Endometrium (tissue), 2 donors: ENCODE measurements at regions not wholly inside any gene's neighbourhood (a gene's known extent, or its start where the extent isn't known, plus 50 kb on each side); places are given as distances from the start of the nearest gene placed in this dataset.
"Not testable (repeated sequence)": the region's sequence is repeated elsewhere in the genome, so short reads cannot be mapped to it uniquely, and the experiment has no call there.

Experiments
- FAIRE-seq: peaks from 2 replicates; lab custom pipeline; 2012; peaks lifted over from hg19 to GRCh38; lab: Jason Lieb, UNC
- donor health status: control.
- donor health status: control.

DNA sequence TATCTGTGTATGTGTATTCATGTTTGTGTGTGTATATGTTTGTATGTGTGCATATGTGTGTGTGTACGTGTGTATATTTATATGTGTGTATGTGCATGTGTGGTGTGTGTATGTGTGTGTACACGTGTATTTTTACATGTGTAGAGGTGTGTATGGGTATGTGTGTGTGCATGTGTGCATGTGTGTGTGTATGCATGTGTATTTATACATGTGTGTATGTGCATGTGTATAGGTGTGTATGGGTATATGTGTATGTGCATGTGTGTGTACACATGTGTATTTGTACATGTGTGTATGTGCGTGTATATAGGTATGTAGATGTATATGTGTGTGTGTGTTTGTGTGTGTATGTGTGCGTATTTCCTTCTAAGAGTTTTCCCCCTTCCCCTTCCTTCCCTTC lies 207.7 kb upstream of the ATP6AP2 start:
- FAIRE-seq: no peak

DNA sequence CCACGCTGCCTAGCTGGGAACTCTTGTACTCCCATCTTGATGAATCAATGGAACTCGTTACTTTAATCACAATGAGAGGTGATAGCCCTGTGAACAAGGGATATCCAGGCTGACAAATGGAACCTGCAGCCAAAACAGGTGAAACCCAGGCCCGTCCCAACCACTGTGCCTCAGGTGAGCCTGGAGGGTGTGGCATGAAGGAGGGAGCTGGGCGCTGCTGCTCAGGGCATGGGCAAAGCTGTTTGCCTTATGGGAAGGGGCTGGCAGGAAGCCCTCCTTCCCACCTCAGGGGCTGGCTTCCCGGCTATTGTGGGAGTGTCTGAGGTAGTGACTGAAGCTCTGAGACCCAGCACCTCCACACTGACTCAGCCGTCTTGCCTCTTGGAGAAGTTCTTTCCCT lies 209.4 kb upstream of the ATP6AP2 start:
- FAIRE-seq: no peak

DNA sequence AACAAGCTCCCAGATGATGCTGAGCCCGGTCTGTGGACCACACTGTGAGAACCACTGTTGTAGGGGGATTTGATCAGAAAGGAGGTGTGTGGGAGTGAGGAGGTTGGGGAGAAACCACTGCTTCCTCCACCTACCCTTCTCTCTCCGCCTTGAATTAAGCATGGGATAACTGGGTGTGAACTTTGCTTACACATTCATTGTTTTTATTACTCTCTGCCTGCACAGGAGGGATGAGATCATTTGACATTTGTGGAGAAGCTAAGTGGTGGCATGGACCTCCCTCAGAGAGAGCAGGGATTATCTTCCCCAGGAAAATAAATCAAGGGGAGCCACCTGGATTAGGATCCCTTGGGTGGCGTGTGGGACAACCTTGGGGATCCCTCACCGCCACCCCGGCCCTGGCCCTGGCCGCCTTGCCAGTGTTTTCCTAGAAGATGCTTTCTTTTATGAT lies 212.1 kb upstream of the ATP6AP2 start:
- FAIRE-seq: no peak

DNA sequence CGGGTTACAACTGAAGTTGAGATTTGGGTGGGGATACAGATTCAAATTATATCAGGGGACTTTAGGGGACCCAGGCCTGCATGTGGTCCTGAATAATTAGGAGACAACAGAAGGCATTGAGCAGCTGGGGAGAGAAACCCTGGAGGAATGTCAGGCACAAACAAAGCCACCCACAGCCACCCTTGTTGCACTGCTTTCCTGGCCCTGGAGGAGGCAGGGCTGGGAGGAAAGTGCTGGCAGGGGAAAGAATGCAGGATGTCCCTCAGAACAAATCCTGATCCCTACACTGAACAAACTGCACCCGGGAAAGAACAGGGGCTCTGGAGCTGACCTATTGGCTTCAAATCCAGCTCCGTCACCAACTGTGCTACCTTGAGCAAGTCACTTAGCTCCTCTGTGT lies 214.1 kb upstream of the ATP6AP2 start:
- FAIRE-seq: no peak

- FAIRE-seq: not testable (repeated sequence)
Observed at GRCh38 chrX:40362291-40362690, 218.5 kb upstream of the ATP6AP2 start.

DNA sequence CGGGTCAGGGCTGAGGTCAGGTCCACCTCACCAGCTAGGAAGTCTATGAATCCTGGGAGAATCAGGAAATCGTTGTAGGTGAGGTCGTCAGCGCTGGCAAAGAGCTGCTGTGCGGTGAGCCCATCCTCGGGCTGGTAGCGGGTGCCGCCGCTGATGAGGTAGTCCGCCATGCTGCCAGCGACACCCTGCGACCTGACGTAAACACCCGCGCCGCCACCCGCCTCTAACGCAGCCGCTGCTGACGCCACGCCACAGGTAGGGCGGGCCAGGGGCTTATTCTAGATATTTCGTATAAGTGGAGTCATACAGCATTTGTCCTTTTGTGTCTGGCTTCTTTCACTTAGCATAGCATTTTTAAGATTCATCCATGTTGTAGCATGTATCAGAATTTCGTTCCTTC lies 220.2 kb upstream of the ATP6AP2 start:
- no peak for FAIRE-seq

DNA sequence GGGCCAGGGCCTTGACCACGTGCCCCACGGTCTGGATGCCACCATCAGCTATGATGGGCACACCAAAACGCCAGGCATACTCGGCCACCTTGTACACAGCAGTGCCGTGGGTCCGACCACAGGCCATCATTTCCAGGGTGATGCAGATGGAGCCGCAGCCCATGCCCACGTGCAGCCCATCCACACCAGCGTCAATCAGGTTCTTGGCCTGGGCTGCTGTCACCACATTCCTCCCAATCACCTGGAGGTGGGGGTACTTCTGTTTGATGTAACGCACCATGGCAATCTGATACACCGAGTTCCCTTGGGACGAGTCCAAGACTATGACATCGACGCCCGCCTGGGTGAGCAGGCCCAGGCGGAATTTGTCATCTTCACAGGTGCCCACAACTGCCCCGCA lies 221.2 kb upstream of the ATP6AP2 start:
- no peak for FAIRE-seq

DNA sequence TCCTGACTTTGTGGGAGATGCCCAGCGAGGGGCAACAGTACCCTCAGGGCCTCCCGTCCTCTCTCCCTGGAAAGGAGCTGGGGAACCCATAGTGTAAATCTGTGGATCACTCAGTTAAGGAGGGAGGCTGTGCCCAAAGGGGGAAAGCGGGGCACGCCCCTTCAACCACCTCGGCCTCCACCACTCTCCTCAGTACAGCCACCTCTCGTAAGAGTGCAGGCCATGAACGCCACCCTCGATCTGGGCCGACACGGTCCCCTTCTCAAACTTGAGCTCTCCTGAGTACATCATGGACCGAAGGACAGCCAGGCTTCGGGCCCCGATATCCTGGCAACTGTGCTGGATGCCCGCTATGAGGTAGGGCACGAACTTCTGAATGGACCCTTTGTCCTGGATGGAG lies 221.8 kb upstream of the ATP6AP2 start:
- FAIRE-seq: no peak

- no peak for FAIRE-seq
Observed at GRCh38 chrX:40349251-40349650, 231.5 kb upstream of the ATP6AP2 start.

DNA sequence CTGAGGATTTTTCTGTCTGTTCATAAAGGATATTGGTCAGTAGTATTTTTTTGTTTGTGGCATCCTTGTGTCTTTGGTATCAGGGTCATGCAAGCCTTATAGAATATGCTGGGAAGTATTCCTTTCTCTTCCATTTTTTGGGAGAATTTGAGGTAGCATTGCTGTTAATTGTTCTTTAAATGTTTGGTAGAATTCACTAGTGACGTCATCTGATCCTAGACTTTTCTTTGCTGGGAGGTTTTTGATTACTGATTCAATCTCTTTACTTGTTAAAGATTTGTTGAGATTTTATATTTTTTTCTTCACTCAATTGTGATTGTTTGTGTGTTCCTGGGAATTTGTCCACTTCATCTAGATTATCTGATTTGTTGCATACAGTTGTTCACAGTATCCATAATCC lies 234.4 kb upstream of the ATP6AP2 start:
- FAIRE-seq: no peak

DNA sequence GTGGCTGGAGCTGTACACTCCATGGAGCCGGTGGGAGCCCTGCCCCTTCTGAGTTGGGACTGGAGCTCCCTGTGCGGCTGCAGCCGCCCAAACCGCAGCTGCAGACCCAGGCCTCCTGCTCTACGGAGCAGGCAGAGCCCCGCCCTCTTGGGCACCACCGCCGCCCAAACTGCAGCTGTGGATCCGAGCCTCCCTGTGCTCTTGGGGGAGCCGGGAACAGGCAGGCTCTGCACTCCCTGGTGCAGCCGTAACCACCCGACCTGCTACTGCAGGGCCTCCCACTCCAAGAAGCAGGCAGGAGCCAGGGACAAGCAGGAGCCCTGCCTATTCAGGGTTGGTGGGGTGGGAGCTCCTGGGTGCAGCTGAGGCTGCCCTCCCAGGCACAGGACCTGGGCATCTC lies 237.5 kb upstream of the ATP6AP2 start:
- no peak for FAIRE-seq

GRCh38 chrX:40340116-40340515 lies 240.7 kb upstream of the ATP6AP2 start:
- FAIRE-seq: no peak

- FAIRE-seq: no peak
Observed at GRCh38 chrX:40333344-40333743, 235.6 kb upstream of the BCOR start.

- FAIRE-seq: no peak
Observed at GRCh38 chrX:40331762-40332161, 234.0 kb upstream of the BCOR start.

DNA sequence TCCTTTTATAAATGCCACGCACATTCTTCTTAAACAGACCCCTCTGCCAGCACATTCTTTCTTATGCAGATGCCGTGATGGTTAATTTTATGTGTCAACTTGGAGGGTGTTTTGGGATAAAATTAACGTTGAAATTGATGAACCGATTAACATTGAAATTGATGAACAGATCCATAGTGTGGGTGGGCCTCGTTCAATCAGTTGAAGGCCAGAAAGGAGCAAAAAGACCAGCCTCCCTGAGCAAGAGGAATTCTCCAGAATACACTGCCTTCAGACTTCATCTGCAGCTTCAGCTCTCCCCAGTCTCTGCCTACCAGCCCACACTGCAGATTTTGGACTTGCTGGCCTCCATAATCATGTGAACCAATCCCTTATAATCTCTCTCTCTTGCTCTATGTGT lies 233.6 kb upstream of the BCOR start:
- FAIRE-seq: no peak

DNA sequence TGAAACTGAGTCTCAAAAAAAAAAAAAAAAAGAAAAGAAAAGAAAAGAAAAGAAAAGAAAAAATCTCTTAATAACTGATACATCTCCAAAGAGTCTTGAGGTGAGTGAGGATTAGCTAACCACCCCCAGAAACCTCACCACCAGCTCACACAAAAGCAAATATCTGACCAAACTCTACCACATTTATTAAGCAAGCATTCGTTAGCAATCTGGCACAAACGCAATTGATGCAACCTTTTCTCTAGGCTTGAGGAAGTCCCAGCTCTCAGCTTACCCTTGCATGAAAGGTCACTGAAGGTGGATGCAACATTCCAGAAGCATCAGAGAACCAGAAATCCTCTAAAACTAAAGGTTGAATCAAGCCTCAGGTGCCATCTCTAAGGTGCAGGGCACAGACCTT lies 231.9 kb upstream of the BCOR start:
- no peak for FAIRE-seq

- no peak for FAIRE-seq
Observed at GRCh38 chrX:40327085-40327484, 229.3 kb upstream of the BCOR start.

- FAIRE-seq: no peak
Observed at GRCh38 chrX:40326186-40326965, 228.6 kb upstream of the BCOR start.

GRCh38 chrX:40325161-40325560 lies 227.4 kb upstream of the BCOR start:
- no peak for FAIRE-seq

DNA sequence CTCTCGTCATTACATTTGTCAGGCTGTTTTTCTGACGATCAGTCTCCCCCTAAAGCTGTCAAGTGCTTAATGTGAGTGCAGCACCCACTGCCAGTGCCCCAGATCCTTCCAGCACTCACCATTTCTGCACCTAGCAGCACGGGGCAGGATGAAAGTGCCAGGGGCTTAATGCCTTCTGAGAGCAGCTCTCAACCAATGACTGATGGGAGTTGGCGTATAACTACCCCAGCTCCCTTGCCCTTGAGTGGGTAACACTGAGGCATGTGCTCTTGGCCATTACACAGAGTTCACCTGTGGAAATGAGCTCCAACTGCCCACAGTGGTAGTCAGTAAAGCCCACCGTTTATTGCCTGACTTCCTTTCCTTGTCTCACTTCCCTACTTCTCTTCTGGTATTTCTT lies 226.2 kb upstream of the BCOR start:
- FAIRE-seq: no peak

DNA sequence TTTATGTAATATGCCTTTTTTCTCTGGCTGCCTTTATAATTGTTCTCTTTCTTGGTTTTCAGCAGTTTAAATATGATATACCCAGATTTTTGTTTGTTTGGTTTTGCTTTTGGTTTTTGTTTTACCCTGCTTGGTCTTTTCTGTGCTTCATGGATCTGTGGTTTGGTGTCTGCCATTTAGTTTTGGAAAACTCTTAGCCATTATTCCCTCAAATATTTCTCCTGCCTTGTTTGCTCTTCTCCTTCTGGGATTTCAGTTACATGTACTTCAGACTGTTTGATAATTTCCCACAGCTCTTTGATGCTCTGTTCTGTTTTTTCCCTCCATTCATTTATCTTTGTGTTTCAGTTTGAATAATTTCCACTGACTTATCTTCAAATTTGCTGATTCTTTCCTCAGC lies 223.1 kb upstream of the BCOR start:
- FAIRE-seq: no peak

DNA sequence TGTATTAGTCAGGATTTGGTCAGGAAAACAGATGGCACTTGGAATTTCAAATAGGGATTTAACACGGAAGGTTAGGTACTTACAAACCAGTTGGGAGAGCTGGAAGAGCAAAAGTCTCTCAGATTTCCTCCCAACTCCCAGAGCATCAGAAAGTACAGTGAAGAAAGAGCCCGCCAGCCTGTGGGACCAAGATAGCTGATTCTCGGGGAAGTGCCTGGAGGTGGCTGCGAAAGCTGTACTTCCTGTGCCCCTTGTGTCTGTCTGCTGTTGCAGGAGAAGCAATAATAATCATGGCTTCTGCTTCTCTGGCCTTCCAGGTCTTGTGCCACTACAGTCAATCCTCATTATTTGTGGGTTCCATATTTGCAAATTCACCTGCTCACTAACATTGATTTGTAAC lies 221.0 kb upstream of the BCOR start:
- FAIRE-seq: no peak

DNA sequence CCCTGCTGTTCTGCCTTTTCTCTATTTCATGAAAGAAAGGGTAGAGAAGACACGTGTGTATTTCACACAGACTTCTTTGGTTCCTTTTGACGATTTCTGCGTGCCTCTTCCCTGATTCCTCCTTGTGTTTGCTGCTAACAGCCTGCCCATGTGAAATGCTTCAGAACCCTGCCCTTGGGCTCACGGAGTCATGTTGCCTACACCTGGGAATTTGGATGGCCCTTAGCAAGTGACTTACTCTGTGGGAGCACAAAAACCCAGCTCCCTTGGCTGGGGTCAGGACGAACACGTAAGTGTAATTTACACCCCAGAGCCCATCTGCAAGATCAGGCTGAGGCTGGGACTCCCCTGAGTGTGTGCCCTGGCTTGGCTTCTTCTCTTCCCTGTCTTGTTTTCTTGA lies 220.3 kb upstream of the BCOR start:
- no peak for FAIRE-seq

DNA sequence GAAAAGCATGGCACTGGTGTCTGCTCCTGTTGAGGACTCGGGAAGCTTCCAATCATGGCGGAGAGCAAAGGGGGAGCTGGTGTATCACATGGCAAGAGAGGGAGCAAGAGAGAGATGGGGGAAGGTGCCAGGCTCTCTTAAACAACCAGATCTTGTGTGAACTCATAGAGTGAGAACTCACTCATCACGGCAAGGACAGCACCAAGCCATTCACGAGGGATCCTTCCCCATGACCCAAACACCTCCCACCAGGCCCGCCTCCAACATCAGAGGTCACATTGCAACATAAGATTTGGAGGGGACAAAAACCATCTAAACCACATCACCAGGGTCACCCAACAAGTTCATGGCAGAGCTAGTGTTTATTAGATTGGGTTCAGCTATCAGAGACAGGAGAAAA lies 218.7 kb upstream of the BCOR start:
- FAIRE-seq: no peak

- FAIRE-seq: no peak
Observed at GRCh38 chrX:40314070-40314469, 216.3 kb upstream of the BCOR start.
